ENCODE measurements at regions not wholly inside any gene's neighbourhood (a gene's known extent, or its start where the extent isn't known, plus 50 kb on each side); places are given as distances from the start of the nearest gene placed in this dataset.

- TF ChIP-seq, protein P1, sequence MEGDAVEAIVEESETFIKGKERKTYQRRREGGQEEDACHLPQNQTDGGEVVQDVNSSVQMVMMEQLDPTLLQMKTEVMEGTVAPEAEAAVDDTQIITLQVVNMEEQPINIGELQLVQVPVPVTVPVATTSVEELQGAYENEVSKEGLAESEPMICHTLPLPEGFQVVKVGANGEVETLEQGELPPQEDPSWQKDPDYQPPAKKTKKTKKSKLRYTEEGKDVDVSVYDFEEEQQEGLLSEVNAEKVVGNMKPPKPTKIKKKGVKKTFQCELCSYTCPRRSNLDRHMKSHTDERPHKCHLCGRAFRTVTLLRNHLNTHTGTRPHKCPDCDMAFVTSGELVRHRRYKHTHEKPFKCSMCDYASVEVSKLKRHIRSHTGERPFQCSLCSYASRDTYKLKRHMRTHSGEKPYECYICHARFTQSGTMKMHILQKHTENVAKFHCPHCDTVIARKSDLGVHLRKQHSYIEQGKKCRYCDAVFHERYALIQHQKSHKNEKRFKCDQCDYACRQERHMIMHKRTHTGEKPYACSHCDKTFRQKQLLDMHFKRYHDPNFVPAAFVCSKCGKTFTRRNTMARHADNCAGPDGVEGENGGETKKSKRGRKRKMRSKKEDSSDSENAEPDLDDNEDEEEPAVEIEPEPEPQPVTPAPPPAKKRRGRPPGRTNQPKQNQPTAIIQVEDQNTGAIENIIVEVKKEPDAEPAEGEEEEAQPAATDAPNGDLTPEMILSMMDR (IDR thresholded peaks at IDR 0.05), result no peak
- no peak for TF ChIP-seq POLR2A (IDR thresholded peaks at IDR 0.05)
Observed at GRCh38 chr2:220697011-220697410, 875.1 kb downstream of the EPHA4 start.

Measured in body of pancreas (tissue), 4 donors.